GM21423 (cell line): ENCODE measurements at regions not wholly inside any gene's neighbourhood (a gene's known extent, or its start where the extent isn't known, plus 50 kb on each side); places are given as distances from the start of the nearest gene placed in this dataset.

Experiments
- ATAC-seq: cut with Tn5 transposase; IDR thresholded peaks from one replicate; pipeline ENCODE4 v1.9.1; 2021; ENCODE audit warnings: mild to moderate bottlenecking, moderate library complexity; ENCODE audit not compliant: unreplicated experiment

DNA sequence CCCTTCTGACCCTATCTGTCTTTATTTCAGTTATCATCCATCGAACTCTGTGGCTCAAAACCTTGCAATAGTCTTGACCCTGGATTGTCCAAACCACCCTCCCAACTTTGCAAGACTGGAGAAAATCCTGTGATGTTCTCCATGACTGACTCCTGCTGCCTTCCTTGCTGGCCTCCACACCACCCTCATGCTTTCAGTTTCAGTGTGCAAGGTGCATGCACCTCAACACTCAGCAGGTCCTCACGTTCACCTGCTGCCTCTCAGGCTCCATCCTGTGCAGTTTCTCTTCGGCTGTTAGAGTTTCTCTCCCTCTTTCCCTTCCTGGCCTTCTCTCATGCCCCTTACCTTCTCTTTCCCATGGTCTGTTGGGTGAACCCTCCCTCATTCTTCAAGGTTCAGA, 59.4 kb upstream of the ASIC2 start:
- no peak for ATAC-seq

DNA sequence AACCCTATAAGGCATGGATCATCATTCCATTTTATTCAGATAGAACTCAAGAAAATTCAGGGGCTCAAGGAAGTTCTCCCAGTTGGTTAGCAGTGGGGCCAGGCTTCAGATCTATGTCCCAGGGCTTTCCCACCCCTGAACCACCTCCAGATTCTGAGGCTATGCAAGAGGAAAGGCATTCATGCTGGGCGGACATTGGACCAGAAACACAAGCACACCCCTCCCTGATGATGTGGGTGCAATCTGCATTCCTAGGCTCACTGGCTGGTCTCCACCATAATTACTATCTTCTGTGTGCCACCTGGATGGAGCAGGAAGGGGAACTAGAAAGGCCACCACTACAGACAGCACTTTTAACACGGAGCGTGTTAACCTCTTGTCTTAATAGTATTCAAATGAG, 63.2 kb upstream of the ASIC2 start:
- no peak for ATAC-seq

DNA sequence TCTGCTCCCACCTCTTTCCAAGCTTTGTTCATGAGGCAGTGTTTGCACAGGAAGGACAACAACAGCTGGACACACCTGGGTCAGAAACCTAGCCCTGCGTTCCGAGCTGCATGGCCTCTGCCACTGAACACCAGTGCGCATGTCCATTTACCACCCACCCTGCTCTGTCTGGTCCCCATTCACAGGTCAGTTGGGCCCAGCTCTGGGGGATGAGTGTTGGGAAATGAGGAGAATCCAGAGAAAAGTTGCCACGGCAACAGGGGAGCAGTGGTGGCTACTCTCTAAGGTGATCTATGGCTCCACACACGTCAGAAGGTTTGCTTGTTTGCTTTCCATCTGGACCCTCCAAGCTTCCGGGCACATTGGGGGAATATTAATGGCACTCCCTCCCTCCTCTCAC, 70.4 kb upstream of the ASIC2 start:
- no peak for ATAC-seq

DNA sequence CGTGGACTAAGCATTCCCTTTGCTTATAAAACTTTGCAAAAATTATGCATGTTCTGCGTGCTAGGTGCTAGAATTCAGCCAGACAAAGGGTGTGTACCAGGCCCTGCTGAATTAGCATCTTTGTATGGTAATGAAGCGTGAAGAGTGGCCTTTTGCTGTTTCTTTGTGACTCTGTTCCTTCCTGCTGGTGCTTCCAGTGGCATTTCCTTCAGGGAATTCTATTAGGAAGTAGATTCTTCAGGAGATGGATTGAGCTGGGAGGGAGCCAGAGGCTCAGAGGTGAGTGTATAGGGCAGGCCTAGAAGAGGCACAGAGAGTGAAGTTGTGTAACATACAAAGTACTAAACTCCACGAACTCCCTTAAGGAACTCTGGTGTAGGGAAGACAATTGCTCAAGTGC, 73.9 kb upstream of the ASIC2 start:
- no peak for ATAC-seq

DNA sequence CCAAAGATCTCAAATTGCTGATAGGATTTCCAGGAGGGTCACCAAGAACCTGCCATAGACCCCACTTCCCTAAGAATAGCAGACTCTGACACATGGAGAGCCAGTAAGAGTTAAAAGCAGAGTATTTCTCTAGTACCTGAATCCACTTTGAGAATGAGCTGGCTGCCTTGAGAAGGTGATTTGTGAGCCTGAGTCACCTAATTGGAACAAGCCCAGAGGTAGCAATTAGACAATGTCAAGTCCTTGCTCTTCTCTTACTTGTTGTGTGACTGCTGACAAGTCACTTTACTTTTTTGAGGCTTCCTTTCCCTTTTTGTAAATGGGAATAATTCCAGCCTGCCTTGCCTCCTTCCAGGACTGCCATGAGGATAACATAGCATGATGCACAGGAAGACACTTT, 76.1 kb upstream of the ASIC2 start:
- no peak for ATAC-seq

DNA sequence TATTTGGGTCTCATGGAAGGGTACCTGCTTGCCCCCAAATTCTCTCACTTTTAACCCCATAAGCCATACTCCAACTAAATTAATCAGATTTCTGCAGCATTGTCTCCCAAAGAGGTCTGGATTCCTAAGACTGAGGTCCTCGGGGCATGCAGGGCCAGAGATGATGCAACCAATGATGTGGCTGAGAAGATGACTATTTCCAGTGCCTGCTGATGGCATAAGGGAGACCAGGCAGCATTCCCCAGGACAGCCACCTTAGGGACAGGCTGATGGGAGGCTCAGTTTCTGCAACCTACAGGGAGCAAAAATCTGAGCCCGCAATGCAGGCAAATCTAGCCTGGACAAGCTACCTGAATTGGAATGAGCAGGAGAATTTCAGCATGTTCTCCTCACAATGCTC, 76.8 kb upstream of the ASIC2 start:
- no peak for ATAC-seq

DNA sequence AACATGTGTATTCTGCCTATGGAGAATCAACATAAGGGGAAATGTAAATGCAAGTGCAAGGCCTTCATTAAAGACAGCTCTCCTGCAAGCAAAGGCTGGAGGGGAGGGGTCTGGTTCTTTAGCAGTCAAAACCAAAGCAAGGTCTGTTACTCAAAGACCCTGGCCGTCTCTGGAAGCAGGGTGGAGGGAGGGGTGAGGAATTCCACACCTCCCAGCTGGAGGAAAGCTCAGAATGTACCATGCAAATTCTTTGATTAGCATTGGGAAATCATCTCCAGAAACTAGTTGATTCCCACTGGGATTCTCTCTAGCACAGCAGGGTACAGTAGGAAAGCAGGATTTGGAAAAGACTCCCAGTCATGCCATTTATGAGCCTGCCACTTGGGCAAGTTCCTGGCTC, 77.3 kb upstream of the ASIC2 start:
- no peak for ATAC-seq

DNA sequence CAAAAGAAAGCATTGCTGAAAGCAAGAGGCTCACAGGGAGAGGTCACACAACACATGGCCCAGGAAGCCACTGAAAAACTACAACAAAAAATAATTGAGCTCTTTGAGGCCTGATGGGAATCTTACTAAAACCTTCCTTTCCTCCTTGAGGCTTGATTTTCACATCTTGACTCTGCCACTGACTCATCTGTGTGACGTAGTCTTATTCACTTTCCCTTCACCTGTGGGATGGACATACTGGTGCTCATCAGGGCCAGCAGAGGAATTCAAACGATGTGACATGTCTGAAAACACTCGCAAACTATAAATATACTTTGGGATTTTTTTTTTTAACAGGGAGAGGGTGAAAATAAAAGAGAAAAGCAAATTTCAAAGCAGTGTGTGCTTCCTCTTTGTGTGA, 78.3 kb upstream of the ASIC2 start:
- no peak for ATAC-seq

DNA sequence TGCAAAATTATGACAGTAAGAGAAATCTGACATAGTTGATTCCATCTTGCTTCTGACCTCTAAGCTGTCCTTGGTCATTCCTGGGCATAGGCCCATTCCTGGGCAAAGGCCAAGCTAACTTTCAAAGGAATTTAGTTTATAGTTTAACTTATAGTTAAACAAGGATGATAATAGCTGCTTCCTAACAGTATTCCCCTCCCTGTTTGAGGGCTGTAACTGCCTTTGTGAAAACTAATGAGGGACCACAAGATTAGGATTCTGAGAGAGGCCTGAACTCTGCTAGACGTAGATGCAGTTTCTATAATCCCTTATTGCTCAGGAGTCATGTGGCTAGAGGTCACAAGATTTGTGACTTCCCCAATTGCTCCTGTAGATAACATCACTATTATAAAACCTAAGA, 80.2 kb upstream of the ASIC2 start:
- ATAC-seq: no peak

DNA sequence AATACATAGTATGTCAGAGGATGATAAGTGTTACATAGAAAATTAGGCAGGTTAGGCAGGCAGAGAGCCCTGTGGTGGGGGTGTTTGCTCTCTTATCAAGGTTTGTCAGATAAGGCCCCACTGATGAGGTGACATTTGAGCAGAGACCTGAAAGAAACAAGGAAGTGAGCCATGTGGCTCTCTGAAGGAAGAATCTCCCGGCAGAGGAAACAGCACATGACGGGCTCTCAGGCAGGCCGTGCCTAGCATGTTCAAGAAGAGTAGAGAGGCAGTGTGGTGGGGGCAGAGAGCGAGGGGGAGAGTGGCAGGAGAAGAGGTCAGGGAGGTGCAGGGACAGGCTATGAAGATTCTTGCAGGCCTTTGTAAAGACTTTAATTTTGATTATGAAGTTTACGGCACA, 82.0 kb upstream of the ASIC2 start:
- ATAC-seq: no peak

DNA sequence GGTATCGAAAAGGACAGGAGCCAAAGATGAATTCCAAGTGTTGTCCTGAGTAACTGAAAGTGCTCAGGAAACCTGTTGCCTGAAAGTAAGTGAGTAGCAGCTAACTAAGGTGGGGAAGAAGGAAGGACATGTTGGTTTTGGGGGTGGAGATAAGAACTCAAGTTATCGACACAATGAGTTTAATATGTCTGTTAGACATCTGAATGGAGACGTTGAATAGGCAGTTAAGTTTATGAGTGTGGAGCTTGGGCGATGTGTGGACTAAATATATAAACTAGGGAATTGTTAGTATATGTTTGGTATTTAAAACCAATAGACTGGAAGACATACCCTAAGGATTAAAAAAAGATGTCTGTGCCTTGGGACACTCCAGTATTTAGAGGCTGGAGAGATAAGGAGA, 82.7 kb upstream of the ASIC2 start:
- no peak for ATAC-seq

DNA sequence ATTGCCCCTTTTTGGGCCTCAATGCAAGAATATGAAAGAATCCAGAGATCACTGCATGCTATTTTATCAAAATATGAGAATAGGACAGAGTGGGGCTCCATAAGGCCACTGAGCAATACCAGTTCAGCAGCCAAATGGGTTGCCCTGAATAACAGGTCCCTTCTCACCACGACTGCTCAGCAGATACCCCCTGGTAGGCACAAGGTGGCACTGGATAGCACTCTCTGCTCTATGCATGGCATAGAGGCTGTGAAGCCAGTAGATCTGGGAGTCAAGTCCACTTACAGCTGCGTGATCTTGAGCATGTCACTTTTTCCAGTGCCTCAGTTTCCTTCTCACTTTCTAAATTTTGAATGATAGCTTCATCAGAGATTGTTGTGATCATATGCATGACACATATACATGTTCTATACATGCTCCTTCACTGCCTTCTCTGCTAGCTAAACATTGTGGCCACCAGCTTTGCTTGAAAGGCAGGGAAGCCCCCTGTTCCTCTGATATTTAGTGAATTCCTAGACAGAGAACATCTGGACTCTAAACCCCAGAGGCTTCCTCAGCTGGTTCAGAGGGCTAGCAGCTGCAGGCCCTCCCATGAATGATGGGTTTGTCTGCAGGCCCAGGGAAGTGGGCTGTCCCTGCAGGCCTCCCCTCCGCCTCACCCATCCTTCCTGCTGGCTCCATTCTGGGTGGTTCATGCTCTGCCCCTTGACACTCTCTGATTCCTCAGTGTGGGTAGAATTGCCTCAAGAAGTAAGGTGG, 84.9 kb upstream of the ASIC2 start:
- ATAC-seq: no peak

DNA sequence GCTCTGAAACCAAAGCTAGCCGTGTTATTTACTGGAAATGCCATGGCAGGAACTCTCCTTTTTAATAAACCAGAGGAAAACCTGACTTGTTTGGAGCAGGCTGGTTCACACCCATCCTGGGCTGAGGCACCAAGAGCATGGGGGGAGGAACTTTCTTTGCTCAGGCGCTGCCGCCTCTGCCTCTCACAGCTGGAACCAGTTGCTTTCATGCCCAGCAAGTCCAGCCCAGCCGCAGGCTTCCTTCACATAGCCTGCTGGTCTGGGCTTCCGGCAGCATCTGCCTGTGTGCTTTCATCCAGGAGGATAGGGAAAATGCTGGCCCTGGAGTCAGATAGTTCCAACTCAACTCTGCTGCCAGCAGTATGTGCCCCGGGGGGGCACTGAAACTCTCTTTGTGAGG, 88.1 kb upstream of the ASIC2 start:
- ATAC-seq: no peak

DNA sequence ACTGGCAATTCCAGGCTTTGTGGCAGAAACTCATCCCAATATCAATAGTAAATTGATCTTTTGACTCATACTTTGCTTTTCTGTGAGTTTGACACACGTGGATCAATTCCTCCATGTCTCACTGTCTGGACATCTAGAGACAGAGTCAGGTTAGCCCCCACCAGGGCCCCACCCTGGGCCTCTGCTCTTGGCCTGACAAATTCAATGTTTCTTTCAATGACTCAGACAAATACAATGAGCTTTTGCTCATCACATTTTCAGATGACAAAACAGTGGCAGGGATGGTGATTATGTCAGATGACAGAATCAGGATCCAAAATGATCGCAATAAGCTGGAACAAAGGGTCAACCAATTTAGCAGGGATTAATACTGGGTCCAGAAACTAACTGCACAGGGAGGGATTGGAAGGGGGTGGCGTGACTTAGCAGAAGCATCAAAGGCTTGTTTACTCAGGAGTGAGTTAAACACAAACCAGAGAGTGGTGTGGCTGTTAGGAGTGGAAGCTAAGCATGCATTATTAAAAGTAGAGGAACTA, 90.5 kb upstream of the ASIC2 start:
- ATAC-seq: no peak

DNA sequence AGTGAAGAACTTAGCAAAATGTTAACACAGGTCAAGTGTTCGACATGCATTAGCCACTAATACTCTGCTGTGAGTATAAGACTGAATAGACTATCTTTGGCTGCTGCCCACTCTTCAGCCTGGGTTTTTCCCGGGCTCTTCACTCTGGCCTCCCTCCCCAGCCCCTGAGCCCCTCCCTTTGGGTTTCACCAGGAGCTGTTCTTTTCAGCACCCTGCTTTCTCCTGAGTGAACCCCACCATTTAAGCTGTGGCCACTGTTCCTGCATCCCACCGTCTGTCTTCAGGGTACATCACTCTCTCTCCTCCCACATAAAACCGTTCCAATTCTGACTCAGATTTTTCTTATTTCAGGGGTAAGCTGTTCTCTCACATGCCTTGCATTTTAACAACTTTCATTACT, 92.0 kb upstream of the ASIC2 start:
- no peak for ATAC-seq

DNA sequence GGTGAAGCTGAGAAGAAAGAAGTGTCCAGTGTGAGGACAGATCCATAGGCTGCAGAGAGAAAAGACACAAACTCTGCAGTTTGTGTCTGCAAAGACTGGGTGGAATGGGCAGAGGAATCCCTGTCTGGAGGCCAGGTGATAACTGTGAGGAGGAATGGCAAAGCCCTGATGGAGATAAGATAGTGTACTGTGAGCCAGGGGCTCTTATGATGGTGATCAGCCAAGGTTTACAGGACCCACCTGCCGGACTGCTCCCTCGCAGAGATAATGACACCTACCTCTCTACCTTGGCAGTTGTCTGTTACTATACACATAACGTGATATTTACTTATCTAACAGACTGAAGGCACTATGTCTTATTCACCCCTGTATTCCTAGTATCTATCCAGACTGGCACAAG, 92.6 kb upstream of the ASIC2 start:
- ATAC-seq: no peak

DNA sequence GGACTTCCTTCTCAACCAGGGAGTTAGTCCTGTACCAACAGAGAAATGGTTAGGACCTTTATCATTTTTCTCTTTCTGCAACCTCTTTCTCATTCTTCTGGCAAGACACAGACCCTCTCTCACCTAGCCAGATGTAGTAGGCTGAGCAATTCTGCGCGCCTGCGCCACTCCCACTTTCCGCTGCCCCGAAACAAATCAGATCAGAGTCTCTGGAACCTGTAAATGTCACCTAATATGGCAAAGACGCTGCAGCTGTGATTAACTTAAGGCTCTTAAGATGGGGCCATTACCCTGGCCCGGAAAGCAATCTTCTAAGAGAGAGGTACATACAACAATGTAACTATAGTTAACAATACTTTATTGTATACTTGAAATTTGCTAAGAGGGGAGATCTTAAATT, 94.3 kb upstream of the ASIC2 start:
- no peak for ATAC-seq

DNA sequence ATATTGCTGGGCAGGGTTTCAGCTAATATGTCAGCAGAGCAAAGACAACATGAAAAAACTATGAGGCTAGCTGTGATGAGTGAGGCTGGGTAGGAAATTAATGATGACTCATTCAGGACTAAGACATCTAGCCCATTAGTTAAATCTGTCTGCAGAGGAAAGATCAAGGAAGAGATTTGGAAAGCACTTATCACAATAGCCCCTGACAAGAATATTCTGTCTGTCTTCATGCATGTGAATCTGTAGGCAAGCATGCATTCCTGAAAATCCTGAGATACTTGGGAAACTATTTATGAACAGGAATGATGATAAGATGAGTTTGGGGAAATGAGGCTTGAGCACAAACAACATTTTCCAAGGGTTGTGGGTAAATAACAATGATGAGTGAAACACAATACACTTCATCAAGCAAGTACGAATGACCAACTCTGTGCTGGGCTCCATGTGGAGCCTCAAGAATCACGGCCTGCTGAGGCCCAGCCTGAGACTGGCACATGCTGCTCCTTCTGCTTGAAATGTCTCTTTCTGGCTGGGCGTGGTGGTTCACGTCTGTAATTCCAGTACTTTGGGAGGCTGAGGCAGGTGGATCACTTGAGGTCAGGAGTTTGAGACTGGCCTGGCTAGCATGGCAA, 96.5 kb upstream of the ASIC2 start:
- ATAC-seq: no peak

DNA sequence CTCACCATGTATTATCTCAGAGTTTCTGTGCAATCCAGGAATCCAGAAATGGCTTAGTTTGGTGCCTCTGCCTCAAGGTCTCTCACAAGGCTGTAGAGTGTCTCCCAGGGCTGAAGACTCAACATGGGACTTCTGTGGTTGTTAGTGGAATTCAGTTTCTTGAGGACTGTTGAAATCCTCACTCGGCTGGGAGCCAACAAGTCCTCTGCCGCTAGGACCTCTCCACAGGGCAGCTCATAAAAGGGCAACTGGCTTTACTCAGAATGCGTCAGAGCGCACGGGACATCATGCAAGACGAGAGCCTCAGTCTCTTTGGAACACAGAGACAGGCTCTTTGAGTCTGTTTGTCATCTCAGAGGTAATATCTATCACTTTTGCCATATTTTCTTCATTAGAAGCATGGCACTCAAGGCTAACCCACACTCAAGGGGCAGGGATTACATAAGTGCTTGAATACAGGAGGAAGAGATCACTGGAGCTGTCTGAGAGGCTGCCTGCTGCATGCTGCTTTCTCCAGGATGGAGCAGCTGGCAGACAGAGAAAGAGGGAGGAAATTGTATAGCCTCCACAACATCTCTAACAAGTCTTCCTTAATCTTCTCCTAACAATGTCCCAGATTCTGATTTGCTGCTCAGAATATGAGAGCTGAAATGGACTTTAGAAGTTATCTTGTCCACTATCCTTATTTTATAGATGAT, 97.5 kb upstream of the ASIC2 start:
- no peak for ATAC-seq

DNA sequence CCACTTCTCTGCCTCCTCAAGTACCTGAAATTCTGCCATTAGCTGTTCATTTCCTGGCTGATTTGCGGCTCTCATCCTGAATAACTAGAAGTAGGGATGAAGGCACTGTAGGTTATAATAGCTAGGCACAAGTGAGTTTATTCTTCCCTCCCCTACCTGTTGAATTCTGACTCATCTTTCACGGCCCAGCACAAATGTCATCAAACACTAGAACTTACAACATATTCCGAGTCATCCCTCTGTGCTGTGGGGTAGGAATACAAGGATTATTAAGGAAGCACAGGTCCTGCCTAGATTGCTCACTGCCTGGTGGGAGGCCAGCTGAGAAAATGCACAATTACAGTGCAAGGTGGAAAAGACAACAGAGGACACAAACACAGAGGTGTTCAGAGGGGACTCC, 103.7 kb upstream of the ASIC2 start:
- no peak for ATAC-seq

DNA sequence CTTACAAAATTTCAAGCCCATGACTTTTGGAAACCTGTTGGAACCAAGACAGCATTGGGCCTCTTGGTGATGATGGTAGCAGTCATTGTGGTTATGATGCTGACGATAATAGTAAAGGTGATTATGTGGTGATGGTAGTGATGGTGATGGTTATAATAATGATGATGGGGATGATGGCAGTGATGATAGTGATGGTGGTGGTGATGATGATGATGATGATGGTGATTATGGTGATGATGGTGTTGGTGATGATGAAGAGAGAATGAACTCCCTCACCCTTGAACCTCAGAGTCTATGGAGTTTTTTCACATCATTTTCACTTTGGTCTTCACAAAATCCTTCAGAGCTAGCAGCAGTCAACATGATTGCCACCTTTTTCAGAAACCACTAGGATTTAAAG, 105.3 kb upstream of the ASIC2 start:
- no peak for ATAC-seq

DNA sequence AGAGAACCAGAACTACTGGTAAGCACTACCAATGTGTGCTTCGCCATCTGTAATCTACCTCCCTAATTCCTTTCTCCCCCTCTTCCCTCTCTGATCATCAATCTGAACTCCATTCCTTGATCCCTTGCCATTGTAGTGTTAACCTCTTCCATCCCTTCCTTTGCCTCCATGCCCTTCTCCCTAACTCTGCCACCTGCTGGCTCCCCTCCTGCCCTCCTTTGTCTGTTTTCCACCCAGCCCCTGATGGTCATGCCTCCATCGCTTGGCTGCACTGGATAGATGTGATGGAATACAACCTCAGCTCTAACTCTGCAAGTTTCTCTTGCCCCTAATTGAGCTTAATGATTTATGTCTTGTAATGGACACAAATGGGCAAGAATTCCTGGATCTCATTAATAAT, 108.2 kb upstream of the ASIC2 start:
- no peak for ATAC-seq
